KBM-7 (cell line): ENCODE measurements at regions not wholly inside any gene's neighbourhood (a gene's known extent, or its start where the extent isn't known, plus 50 kb on each side); places are given as distances from the start of the nearest gene placed in this dataset.

Experiments
- DNase-seq: peaks from one replicate; pipeline ENCODE4 v3.0.0-alpha.2; 2015
- in situ Hi-C: fragments of 300-500 bp; cut with MboI; formaldehyde crosslinking; loops from 2 replicates; pipeline ENCODE4 v1.14.3; 2020; ENCODE audit warnings: low sequenced_read_pairs, low pct_unique_long_range_greater_than_20kb, mixed read lengths

- in situ Hi-C loops: no loop called here
- no peak for DNase-seq
These were observed 313.6 kb upstream of the MYOCD start for GRCh38 chr17:12352127-12352526.

GRCh38 chr17:12357600-12357999 is 308.1 kb upstream of the MYOCD start:
- in situ Hi-C loops: no loop called here
- DNase-seq: no peak

- no peak for DNase-seq
- in situ Hi-C loops: no loop called here
These were observed 307.2 kb upstream of the MYOCD start for GRCh38 chr17:12358477-12358876.

GRCh38 chr17:12362853-12363455 is 302.7 kb upstream of the MYOCD start:
- no peak for DNase-seq
- in situ Hi-C loops: no loop called here

DNA sequence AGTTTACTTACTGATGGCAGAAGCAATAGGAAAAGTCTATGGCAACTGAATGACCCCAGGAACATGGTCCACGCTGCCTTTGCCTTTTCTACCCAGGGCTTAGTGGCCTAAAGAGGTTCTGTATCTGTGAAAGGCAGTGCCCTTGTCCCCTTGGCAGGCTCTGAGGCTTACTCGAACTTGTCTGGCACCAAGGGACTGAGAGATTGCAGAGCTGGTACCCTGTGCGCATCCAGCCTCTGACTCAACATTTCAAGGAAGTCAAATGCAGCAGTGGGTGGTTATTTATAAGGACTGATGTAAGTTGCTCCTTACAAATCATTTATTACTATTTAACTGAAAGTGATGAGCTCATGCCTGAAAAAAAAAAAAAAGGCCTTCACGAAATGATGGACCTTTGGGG is 299.9 kb upstream of the MYOCD start:
- in situ Hi-C loops: no loop called here
- no peak for DNase-seq

GRCh38 chr17:12369065-12369464 is 296.6 kb upstream of the MYOCD start:
- DNase-seq: no peak
- in situ Hi-C loops: no loop called here

GRCh38 chr17:12376276-12376675 is 289.4 kb upstream of the MYOCD start:
- DNase-seq: no peak
- in situ Hi-C loops: no loop called here

DNA sequence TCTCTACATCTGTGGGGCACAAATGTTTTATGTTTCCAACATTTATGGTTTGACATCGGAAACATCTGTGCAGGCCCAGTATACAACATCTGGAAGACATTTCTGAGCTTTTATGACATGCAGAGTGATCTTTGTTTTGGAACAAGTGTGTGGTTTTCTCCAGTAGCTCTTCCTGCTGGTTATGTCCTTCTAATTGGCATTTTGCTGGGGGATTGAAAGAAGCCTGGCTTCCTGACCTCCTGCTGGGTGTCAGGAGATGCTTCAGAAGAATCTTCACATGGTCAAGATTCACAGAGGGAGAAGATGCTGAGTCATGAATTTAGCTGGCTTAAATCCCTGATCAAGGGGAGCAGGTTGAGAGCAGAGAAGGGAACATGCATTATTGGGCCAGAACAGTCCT is 279.5 kb upstream of the MYOCD start:
- in situ Hi-C loops: no loop called here

DNA sequence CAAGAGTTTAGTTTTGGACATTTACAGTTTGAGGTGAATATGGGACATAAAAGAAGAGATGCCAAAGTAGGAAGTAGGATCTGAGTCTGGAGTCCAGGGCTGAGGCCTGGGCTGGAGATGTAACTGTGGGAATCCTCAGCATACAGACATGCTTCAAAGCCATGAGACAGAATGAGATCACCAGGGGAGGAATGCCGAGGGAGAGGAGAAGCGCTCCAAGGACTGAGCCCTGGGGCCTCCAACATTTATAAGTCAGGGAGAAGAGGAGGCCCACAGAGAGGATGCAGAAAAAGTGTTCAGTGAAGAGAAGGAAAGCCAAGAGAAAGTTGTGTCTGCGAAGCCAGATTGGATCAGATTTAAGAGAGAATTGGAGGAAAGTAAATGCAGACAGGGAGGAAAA is 277.5 kb upstream of the MYOCD start:
- no peak for DNase-seq
- in situ Hi-C loops: no loop called here

More for the DNA sequence above, 279.5 kb upstream of the MYOCD start:
- DNase-seq: no peak

- in situ Hi-C loops: no loop called here
- DNase-seq: no peak
These were observed 276.3 kb upstream of the MYOCD start for GRCh38 chr17:12389421-12389820.

GRCh38 chr17:12390631-12391030 is 275.1 kb upstream of the MYOCD start:
- no peak for DNase-seq
- in situ Hi-C loops: no loop called here

GRCh38 chr17:12391468-12391867 is 274.2 kb upstream of the MYOCD start:
- in situ Hi-C loops: no loop called here
- no peak for DNase-seq

DNA sequence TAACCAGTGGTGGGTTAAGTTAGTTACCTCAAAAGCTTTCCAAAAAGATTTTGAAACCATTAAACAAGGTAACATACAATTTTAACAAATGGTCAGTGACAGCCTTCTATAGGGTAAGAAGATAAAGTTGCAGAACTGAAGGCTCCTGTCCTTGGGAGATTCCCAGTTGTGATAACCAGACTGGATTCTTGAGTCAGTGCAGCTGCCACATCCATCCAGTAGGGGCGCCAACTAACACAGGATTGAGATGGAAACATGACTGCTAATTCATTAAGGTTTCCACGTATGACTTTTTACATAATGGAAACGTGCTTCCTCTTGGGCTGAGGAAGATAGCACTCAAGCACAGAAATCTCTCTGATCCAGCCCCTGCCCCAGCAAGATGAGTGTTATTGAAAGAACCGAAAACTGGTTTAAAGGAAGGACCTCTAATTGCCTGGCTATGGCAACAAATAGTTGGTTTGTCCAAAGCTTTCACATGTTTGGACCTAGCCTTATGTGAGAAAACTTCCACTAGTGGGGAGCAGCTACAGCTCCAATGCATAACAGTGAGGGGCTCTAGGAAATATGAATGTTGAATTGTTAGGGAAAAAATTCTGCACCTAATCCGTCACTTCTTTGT is 269.8 kb upstream of the MYOCD start:
- peak; percentile 15 for DNase-seq
- in situ Hi-C loops: no loop called here

GRCh38 chr17:12398441-12399051 is 267.1 kb upstream of the MYOCD start:
- no peak for DNase-seq
- in situ Hi-C loops: no loop called here

- in situ Hi-C loops: no loop called here
- DNase-seq: no peak
These were observed 262.6 kb upstream of the MYOCD start for GRCh38 chr17:12402963-12403622.

DNA sequence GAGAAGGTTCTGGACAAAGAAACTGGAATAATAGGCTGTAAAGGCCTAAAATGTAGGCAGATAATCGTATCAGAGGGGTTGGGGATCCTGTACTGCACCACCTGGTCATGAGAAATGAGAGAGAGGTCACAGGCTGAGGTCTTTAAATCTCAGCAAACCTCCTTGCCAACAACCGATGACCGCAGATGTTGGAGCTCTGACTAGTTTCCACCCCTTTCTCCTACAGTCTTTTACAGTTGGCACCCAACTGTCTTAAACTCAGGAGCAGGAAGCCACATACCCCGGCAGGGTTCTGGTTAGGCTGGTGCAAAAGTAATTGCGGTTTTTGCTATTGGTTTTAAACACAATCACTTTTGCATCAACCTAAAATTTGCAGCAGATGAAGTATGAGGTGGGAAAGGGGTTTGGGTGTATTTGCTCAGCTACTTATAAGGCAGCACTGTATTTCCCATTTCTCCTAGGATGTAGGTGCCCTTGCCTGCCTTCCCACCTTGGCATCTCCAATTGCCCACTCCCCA is 261.8 kb upstream of the MYOCD start:
- DNase-seq: no peak
- in situ Hi-C loops: no loop called here

DNA sequence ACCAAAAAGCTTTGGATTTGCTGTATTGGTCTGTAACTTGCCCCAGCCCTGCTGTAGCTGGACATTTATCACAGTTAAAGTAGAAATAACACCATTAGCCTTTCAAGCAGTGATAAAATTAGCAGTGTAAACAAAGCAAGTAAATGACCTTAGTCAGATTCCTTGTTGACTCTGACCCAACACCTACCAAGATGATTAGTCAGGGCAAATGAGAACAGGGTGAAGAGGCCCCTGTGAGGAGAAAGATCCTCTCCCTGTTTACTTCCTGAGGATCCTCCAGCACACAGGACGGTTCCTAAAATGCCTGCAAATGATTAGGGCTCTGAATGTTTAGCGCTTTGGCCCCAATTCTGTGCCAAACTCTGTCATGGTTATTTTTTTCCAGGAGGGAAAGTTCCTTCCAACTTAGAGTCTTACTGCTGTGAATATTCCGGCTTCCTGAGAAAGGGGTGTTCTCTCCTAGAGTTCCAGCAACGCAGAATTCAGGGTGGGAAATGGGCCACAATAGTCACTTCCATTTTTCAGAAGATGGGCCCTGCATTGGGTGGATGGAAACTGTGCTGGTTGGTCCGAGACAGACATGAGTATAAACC is 259.0 kb upstream of the MYOCD start:
- DNase-seq: no peak

GRCh38 chr17:12407495-12408252 is 258.0 kb upstream of the MYOCD start:
- DNase-seq: no peak
- in situ Hi-C loops: no loop called here

More for the DNA sequence above, 259.0 kb upstream of the MYOCD start:
- in situ Hi-C loops: no loop called here

GRCh38 chr17:12409082-12409481 is 256.6 kb upstream of the MYOCD start:
- in situ Hi-C loops: no loop called here
- DNase-seq: no peak
